HepG2 (cell line): ENCODE measurements at regions not wholly inside any gene's neighbourhood (a gene's known extent, or its start where the extent isn't known, plus 50 kb on each side); places are given as distances from the start of the nearest gene placed in this dataset.
A peak's percentile ranks its signal among the peaks of the same experiment; 100 is the strongest.

Experiments
- ATAC-seq: fragments of 200-7000 bp; cut with Tn5 transposase; 3 replicates; pipeline ENCODE4 v1.9.1; 2020; ENCODE audit warnings: mild to moderate bottlenecking, moderate library complexity
- BruUV-seq: library from RNA; stranded (reverse); fragments of 400-500 nt; replicated peaks from 2 replicates; lab custom pipeline; 2021; lab: Mats Ljungman, UMichigan
- CTCF ChIA-PET: fragments of 300-600 bp; formaldehyde crosslinking; extraction: SDS; loops from one replicate; lab custom pipeline; 2021; ENCODE audit warnings: low total read pairs, inconsistent platforms, low intra/inter-chr PET ratio; lab: Yijun Ruan, JAX
- POLR2A ChIA-PET: fragments of 350-600 bp; sonication (Branson Sonifier 250); formaldehyde crosslinking; loops from one replicate; lab custom pipeline; 2020; ENCODE audit warnings: antibody characterized with exemption, inconsistent platforms; lab: Yijun Ruan, JAX
- DNase-seq: peaks from one replicate; pipeline ENCODE4 v3.0.0-alpha.2; 2015; ENCODE audit warnings: low spot score
- FAIRE-seq: peaks from 3 replicates; lab custom pipeline; 2011; peaks lifted over from hg19 to GRCh38; lab: Jason Lieb, UNC
- H2AFZ ChIP-seq: one replicate; pipeline ENCODE4 v1.6.1; 2011; ENCODE audit warnings: low read length, inconsistent platforms
- H3K27ac ChIP-seq: fragments of 300-600 bp; 3 replicates; pipeline ENCODE4 v1.8.0; 2011; ENCODE audit warnings: mixed run types, mild to moderate bottlenecking, mixed read lengths, low read length, inconsistent platforms; ENCODE audit not compliant: insufficient read depth; ENCODE audit errors: extremely low read length
- H3K27me3 ChIP-seq, 2 experiments: fragments of 200-600 bp in 1 of 2; 2 replicates in 1 of 2; 3 replicates in 1 of 2; pipeline versions ENCODE4 v1.6.0 to v1.8.0; 2011; ENCODE audit warnings: low read length in 2 of 2, mild to moderate bottlenecking in 2 of 2, moderate library complexity in 2 of 2, inconsistent platforms in 1 of 2; ENCODE audit not compliant: insufficient read depth in 2 of 2, control insufficient read depth in 1 of 2
- H3K36me3 ChIP-seq, 2 experiments: fragments of 200-600 bp in 1 of 2; replicated peaks in 1 of 2; 2 replicates in 1 of 2; 3 replicates in 1 of 2; pipeline versions ENCODE4 v1.5.1 to v1.8.0; 2011; ENCODE audit warnings: low read length in 2 of 2, inconsistent platforms in 1 of 2; ENCODE audit not compliant: insufficient read depth in 2 of 2, control insufficient read depth in 1 of 2
- H3K4me1 ChIP-seq: 2 replicates; pipeline ENCODE4 v1.5.1; 2012; ENCODE audit warnings: low read length, inconsistent platforms; ENCODE audit not compliant: insufficient read depth
- H3K4me2 ChIP-seq: 2 replicates; pipeline ENCODE4 v1.6.0; 2011; ENCODE audit warnings: low read depth, low read length, inconsistent platforms
- H3K4me3 ChIP-seq, 3 experiments: fragments of 200-600 bp in 1 of 3; sonication (generic), shearing (Covaris generic) in 1 of 3; replicated peaks in 1 of 3; 2 replicates each; pipeline ENCODE4 v1.5.1; 2011 to 2016; ENCODE audit warnings: low read length in 3 of 3, inconsistent platforms in 2 of 3, low read depth in 2 of 3, mild to moderate bottlenecking in 2 of 3, control low read depth in 1 of 3, mixed read lengths in 1 of 3; ENCODE audit not compliant: insufficient read depth in 1 of 3
- H3K79me2 ChIP-seq: one replicate; pipeline ENCODE4 v1.6.1; 2011; ENCODE audit warnings: low read length, inconsistent platforms; ENCODE audit not compliant: insufficient read depth
- H3K9ac ChIP-seq: 2 replicates; pipeline ENCODE4 v1.6.0; 2011; ENCODE audit warnings: mild to moderate bottlenecking, low read depth, low read length, inconsistent platforms; ENCODE audit not compliant: insufficient read depth
- H3K9me3 ChIP-seq: 2 replicates; pipeline ENCODE4 v1.5.1; 2012; ENCODE audit warnings: mild to moderate bottlenecking, low read length
- H4K20me1 ChIP-seq: 2 replicates; pipeline ENCODE4 v1.6.0; 2011; ENCODE audit warnings: inconsistent platforms, mild to moderate bottlenecking, low read length, moderate library complexity; ENCODE audit not compliant: insufficient read depth
- CEBPB ChIP-seq: IDR thresholded peaks from 2 replicates; pipeline ENCODE4 v1.6.1; 2011; ENCODE audit warnings: low read depth, low read length, improper control_type of control experiment, borderline replicate concordance
- FOSL1 ChIP-seq: sonication (generic); formaldehyde crosslinking; IDR thresholded peaks from 2 replicates; pipeline ENCODE4 v1.9.0; 2021; ENCODE audit warnings: missing genetic modification reagents, borderline replicate concordance
- HNF1A ChIP-seq, 2 experiments: sonication (generic) in 1 of 2; formaldehyde crosslinking in 1 of 2; IDR thresholded peaks; 2 replicates each; pipeline versions ENCODE4 v1.4.0 to v1.6.1; 2016 to 2020; ENCODE audit warnings: borderline replicate concordance in 1 of 2, low read depth in 1 of 2, mild to moderate bottlenecking in 1 of 2, missing genetic modification reagents in 1 of 2
- KLF9 ChIP-seq: IDR thresholded peaks from 2 replicates; pipeline ENCODE4 v1.6.1; 2016; ENCODE audit warnings: low read depth
- NFKB2 ChIP-seq: sonication (generic); formaldehyde crosslinking; IDR thresholded peaks from 2 replicates; pipeline ENCODE4 v1.4.0; 2020; ENCODE audit warnings: missing genetic modification reagents, borderline replicate concordance
- SKIL ChIP-seq: sonication (generic); formaldehyde crosslinking; IDR thresholded peaks from 2 replicates; pipeline ENCODE4 v1.8.0; 2022; ENCODE audit warnings: missing genetic modification reagents, mild to moderate bottlenecking, moderate library complexity, borderline replicate concordance
- SMYD3 ChIP-seq: sonication (generic); formaldehyde crosslinking; IDR thresholded peaks from 2 replicates; pipeline ENCODE4 v1.8.1; 2023; ENCODE audit warnings: mild to moderate bottlenecking, missing genetic modification reagents
- ZNF335 ChIP-seq: sonication (generic); formaldehyde crosslinking; IDR thresholded peaks from 2 replicates; pipeline ENCODE4 v1.4.0; 2020; ENCODE audit warnings: missing genetic modification reagents
- ZNF350 ChIP-seq: sonication (generic); formaldehyde crosslinking; IDR thresholded peaks from 2 replicates; pipeline ENCODE4 v1.4.0; 2020; ENCODE audit warnings: mild to moderate bottlenecking, low read depth, missing genetic modification reagents, borderline replicate concordance
- ZNF460 ChIP-seq: sonication (generic); formaldehyde crosslinking; IDR thresholded peaks from 2 replicates; pipeline ENCODE4 v1.5.1; 2020; ENCODE audit warnings: missing genetic modification reagents, mild to moderate bottlenecking, borderline replicate concordance
- ZNF570 ChIP-seq: sonication (generic); formaldehyde crosslinking; IDR thresholded peaks from 2 replicates; pipeline ENCODE4 v1.4.0; 2020; ENCODE audit warnings: mild to moderate bottlenecking, missing genetic modification reagents, borderline replicate concordance
- whole genome bisulfite sequencing: methylation state at CpG from one replicate; pipeline ENCODE4 v1.1.6; 2017; ENCODE audit warnings: low lambda C conversion rate; 5-methylcytosine and 5-hydroxymethylcytosine counted together
- in situ Hi-C: cut with HindIII; loops from 2 replicates; pipeline ENCODE4 v1.10.0; 2017; ENCODE audit warnings: low pct_unique_long_range_greater_than_20kb; ENCODE audit not compliant: extremely low pct_ligation_motif_present
- intact Hi-C: fragments of 100-400 bp; cut with micrococcal nuclease; formaldehyde crosslinking; loops from one replicate; pipeline ENCODE4 v1.10.0; 2022; ENCODE audit not compliant: unreplicated experiment

- intact Hi-C loops (no loop called here), in situ Hi-C loops (no loop called here)
- ATAC-seq (no peak), DNase-seq (no peak), FAIRE-seq (no peak)
- ChIA-PET POLR2A (no interaction called here), CTCF (no interaction called here)
- Histone ChIP-seq H3K27me3 (no peaks in the 10 kb centered on the region), H3K9ac (no peak overlapping the region), H3K4me2 (no peak overlapping the region), H3K79me2 (no peaks in the 10 kb centered on the region), H3K4me1 (no peaks in the 10 kb centered on the region), H3K36me3 (no peaks in the 10 kb centered on the region), H4K20me1 (no peaks in the 10 kb centered on the region), H3K27ac (no peak overlapping the region), H3K4me3 (no peak overlapping the region), H3K9me3 (peaks cover 18% of the 10 kb centered on the region; the same call in 1 of the 2 replicates), H2AFZ (no peak overlapping the region)
- no TSS peak for BruUV-seq
- 7% methylated on average over 2 of the region's 2 CpGs for WGBS
- TF ChIP-seq ZNF570 (CRISPR knock-in tag), result no peak
- TF ChIP-seq HNF1A (IDR thresholded peaks at IDR 0.05; ENCODE audit: low read depth), result 0 out of 2 replicates have a peak, but pooled peaks have one; percentile 31
- TF ChIP-seq HNF1A (CRISPR knock-in tag; IDR thresholded peaks at IDR 0.05; ENCODE audit: borderline replicate concordance), result no peak
Observed at GRCh38 chr2:147068071-147068470, 776.8 kb upstream of the ACVR2A start.

- in situ Hi-C loops, result no loop called here
- ATAC-seq, result no peak
- no peak for DNase-seq
- no peaks in the 10 kb centered on the region for H3K27me3 ChIP-seq
- WGBS, result 0% methylated on average over 1 of the region's 1 CpG
- no peak for FAIRE-seq
- CTCF ChIA-PET, result no interaction called here
- intact Hi-C loops, result no loop called here
- BruUV-seq, result no TSS peak
- H3K36me3 ChIP-seq, result no peaks in the 10 kb centered on the region
- POLR2A ChIA-PET, result no interaction called here
- TF ChIP-seq SMYD3 (CRISPR knock-in tag) (no peak), FOSL1 (CRISPR knock-in tag) (no peak), ZNF350 (no peak), SKIL (CRISPR knock-in tag) (no peak), NFKB2 (CRISPR knock-in tag) (no peak), ZNF335 (CRISPR knock-in tag) (no peak), ZNF460 (CRISPR knock-in tag) (no peak), KLF9 (CRISPR knock-in tag) (no peak), CEBPB (peak; percentile 37)
- TF ChIP-seq, all 625 proteins: peak for 1
- H3K9me3 ChIP-seq, result peaks cover 18% of the 10 kb centered on the region; the same call in 1 of the 2 replicates
- no peak overlapping the region for H3K4me2 ChIP-seq
- H3K27ac ChIP-seq, result no peak overlapping the region
- H3K79me2 ChIP-seq, result no peaks in the 10 kb centered on the region
- no peak overlapping the region for H3K4me3 ChIP-seq
- no peak overlapping the region for H3K9ac ChIP-seq
- no peak overlapping the region for H2AFZ ChIP-seq
- H4K20me1 ChIP-seq, result no peaks in the 10 kb centered on the region
- H3K4me1 ChIP-seq, result no peaks in the 10 kb centered on the region
Observed at GRCh38 chr2:147067136-147067535, 777.7 kb upstream of the ACVR2A start.
